Adipocyte (in vitro differentiated cells): ENCODE measurements at regions not wholly inside any gene's neighbourhood (a gene's known extent, or its start where the extent isn't known, plus 50 kb on each side); places are given as distances from the start of the nearest gene placed in this dataset.

Experiments
- DNase-seq: peaks from one replicate; pipeline ENCODE4 v3.0.0-alpha.2; 2015; ENCODE audit warnings: low read depth
- H3K27me3 ChIP-seq: replicated peaks from 2 replicates; pipeline ENCODE4 v1.7.0; 2013; ENCODE audit warnings: mild to moderate bottlenecking, low read length, moderate library complexity; ENCODE audit not compliant: control insufficient read depth, insufficient read depth
- H3K36me3 ChIP-seq: 2 replicates; pipeline ENCODE4 v1.7.0; 2013; ENCODE audit warnings: low read length, mild to moderate bottlenecking, moderate library complexity; ENCODE audit not compliant: control insufficient read depth, insufficient read depth, severe bottlenecking
- H3K4me1 ChIP-seq: 2 replicates; pipeline ENCODE4 v1.7.0; 2013; ENCODE audit warnings: mild to moderate bottlenecking, low read length, moderate library complexity; ENCODE audit not compliant: control insufficient read depth, insufficient read depth
- H3K4me3 ChIP-seq: 2 replicates; pipeline ENCODE4 v1.7.0; 2013; ENCODE audit warnings: mild to moderate bottlenecking, low read length, moderate library complexity
- H3K9ac ChIP-seq: 2 replicates; pipeline ENCODE4 v1.7.0; 2013; ENCODE audit warnings: mild to moderate bottlenecking, low read length, moderate library complexity
- H3K9me3 ChIP-seq: 2 replicates; pipeline ENCODE4 v1.7.0; 2013; ENCODE audit warnings: mild to moderate bottlenecking, low read length, moderate library complexity; ENCODE audit not compliant: control insufficient read depth

- Histone ChIP-seq H3K27me3 (peaks cover 1% of the 10 kb centered on the region), H3K36me3 (no peaks in the 10 kb centered on the region), H3K4me1 (no peaks in the 10 kb centered on the region), H3K9ac (no peak overlapping the region), H3K9me3 (no peaks in the 10 kb centered on the region), H3K4me3 (no peak overlapping the region)
- no peak for DNase-seq
Observed at GRCh38 chr13:111506125-111506524, 185.7 kb downstream of the TEX29 start.

- Histone ChIP-seq H3K4me3 (no peak overlapping the region), H3K36me3 (no peaks in the 10 kb centered on the region), H3K9me3 (no peaks in the 10 kb centered on the region), H3K4me1 (no peaks in the 10 kb centered on the region), H3K9ac (no peak overlapping the region), H3K27me3 (peaks cover 6% of the 10 kb centered on the region)
- DNase-seq = no peak
Observed at GRCh38 chr13:111506621-111507020, 186.2 kb downstream of the TEX29 start.

- Histone ChIP-seq H3K9me3 (no peaks in the 10 kb centered on the region), H3K9ac (no peak overlapping the region), H3K36me3 (no peaks in the 10 kb centered on the region), H3K4me1 (no peaks in the 10 kb centered on the region), H3K27me3 (peaks cover 7% of the 10 kb centered on the region), H3K4me3 (no peak overlapping the region)
- DNase-seq = no peak
Observed at GRCh38 chr13:111508164-111508870, 187.9 kb downstream of the TEX29 start.

- H3K36me3 ChIP-seq = no peaks in the 10 kb centered on the region
- no peak overlapping the region for H3K9ac ChIP-seq
- H3K4me3 ChIP-seq = no peak overlapping the region
- no peaks in the 10 kb centered on the region for H3K4me1 ChIP-seq
- H3K27me3 ChIP-seq = peaks cover 7% of the 10 kb centered on the region
- no peaks in the 10 kb centered on the region for H3K9me3 ChIP-seq
- no peak for DNase-seq
Observed at GRCh38 chr13:111508902-111509509, 188.6 kb downstream of the TEX29 start.

- no peak for DNase-seq
- Histone ChIP-seq H3K9ac (no peak overlapping the region), H3K4me1 (no peaks in the 10 kb centered on the region), H3K4me3 (no peak overlapping the region), H3K9me3 (no peaks in the 10 kb centered on the region), H3K27me3 (peaks cover 8% of the 10 kb centered on the region), H3K36me3 (no peaks in the 10 kb centered on the region)
Observed at GRCh38 chr13:111510502-111511218, 190.2 kb downstream of the TEX29 start.

GRCh38 chr13:111511219-111511732, 190.8 kb downstream of the TEX29 start:
- Histone ChIP-seq H3K9ac (no peak overlapping the region), H3K4me3 (no peak overlapping the region), H3K27me3 (peaks cover 14% of the 10 kb centered on the region), H3K9me3 (no peaks in the 10 kb centered on the region), H3K4me1 (no peaks in the 10 kb centered on the region), H3K36me3 (no peaks in the 10 kb centered on the region)
- DNase-seq = no peak

- peaks cover 14% of the 10 kb centered on the region for H3K27me3 ChIP-seq
- H3K36me3 ChIP-seq = no peaks in the 10 kb centered on the region
- H3K4me1 ChIP-seq = no peaks in the 10 kb centered on the region
- H3K9me3 ChIP-seq = no peaks in the 10 kb centered on the region
- no peak for DNase-seq
- no peak overlapping the region for H3K9ac ChIP-seq
- no peak overlapping the region for H3K4me3 ChIP-seq
Observed at GRCh38 chr13:111511805-111512504, 191.5 kb downstream of the TEX29 start.

- H3K36me3 ChIP-seq = no peaks in the 10 kb centered on the region
- H3K4me1 ChIP-seq = no peaks in the 10 kb centered on the region
- peaks cover 14% of the 10 kb centered on the region for H3K27me3 ChIP-seq
- H3K4me3 ChIP-seq = no peak overlapping the region
- H3K9ac ChIP-seq = no peak overlapping the region
- no peaks in the 10 kb centered on the region for H3K9me3 ChIP-seq
- no peak for DNase-seq
Observed at GRCh38 chr13:111512707-111513106, 192.3 kb downstream of the TEX29 start.

GRCh38 chr13:111513766-111514609, 193.5 kb downstream of the TEX29 start:
- H3K4me1 ChIP-seq = no peaks in the 10 kb centered on the region
- H3K4me3 ChIP-seq = no peak overlapping the region
- H3K9me3 ChIP-seq = no peaks in the 10 kb centered on the region
- H3K9ac ChIP-seq = no peak overlapping the region
- H3K36me3 ChIP-seq = no peaks in the 10 kb centered on the region
- peaks cover 14% of the 10 kb centered on the region for H3K27me3 ChIP-seq
- no peak for DNase-seq

GRCh38 chr13:111514610-111515306, 194.3 kb downstream of the TEX29 start:
- no peaks in the 10 kb centered on the region for H3K4me1 ChIP-seq
- no peak overlapping the region for H3K9ac ChIP-seq
- no peaks in the 10 kb centered on the region for H3K9me3 ChIP-seq
- peaks cover 14% of the 10 kb centered on the region for H3K27me3 ChIP-seq
- no peak overlapping the region for H3K4me3 ChIP-seq
- no peaks in the 10 kb centered on the region for H3K36me3 ChIP-seq
- DNase-seq = no peak
